ENCODE measurements at regions not wholly inside any gene's neighbourhood (a gene's known extent, or its start where the extent isn't known, plus 50 kb on each side); places are given as distances from the start of the nearest gene placed in this dataset.
"Not testable (repeated sequence)": the region's sequence is repeated elsewhere in the genome, so short reads cannot be mapped to it uniquely, and the experiment has no call there.

GRCh38 chr5:99410386-99410785 lies 481.6 kb upstream of the CHD1 start:
- TF ChIP-seq CTCF, POLR2A (IDR thresholded peaks at IDR 0.05): not testable (repeated sequence)
